ENCODE measurements at regions not wholly inside any gene's neighbourhood (a gene's known extent, or its start where the extent isn't known, plus 50 kb on each side); places are given as distances from the start of the nearest gene placed in this dataset.
A peak's percentile ranks its signal among the peaks of the same experiment; 100 is the strongest.
"Not testable (repeated sequence)": the region's sequence is repeated elsewhere in the genome, so short reads cannot be mapped to it uniquely, and the experiment has no call there.

- no peak for DNase-seq
Measured at GRCh38 chr4:169934794-169935429, 91.3 kb downstream of the MFAP3L start.

DNA sequence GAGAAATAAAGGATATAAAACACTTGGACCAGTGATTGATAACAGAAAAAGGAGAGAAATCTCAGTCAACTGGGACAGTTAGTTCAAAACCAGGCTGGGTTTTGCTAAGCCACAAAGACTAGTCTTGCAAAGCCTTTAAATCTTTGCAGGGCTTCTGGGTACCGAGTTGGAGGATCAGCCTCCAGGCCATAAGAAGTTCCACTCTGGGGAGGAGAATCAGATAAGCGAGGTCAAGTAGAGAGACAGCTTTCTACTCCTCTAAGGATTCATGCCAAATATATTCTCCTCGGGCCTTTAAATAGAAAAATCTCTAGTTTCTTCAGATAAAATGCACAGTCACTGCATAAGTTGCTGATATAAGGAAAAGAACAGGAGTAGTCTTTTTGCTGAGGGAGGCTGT is 92.7 kb downstream of the MFAP3L start:
- intact Hi-C loops (cut with DNase I): no loop called here
- DNase-seq: no peak

More at GRCh38 chr4:169934794-169935429, 91.3 kb downstream of the MFAP3L start:
- intact Hi-C loops (cut with DNase I): no loop called here

GRCh38 chr4:169931964-169932363 is 94.2 kb downstream of the MFAP3L start:
- intact Hi-C loops (cut with DNase I): no loop called here
- no peak for DNase-seq

GRCh38 chr4:169930755-169931154 is 95.4 kb downstream of the MFAP3L start:
- intact Hi-C loops (cut with DNase I); DNase-seq: not testable (repeated sequence)

DNA sequence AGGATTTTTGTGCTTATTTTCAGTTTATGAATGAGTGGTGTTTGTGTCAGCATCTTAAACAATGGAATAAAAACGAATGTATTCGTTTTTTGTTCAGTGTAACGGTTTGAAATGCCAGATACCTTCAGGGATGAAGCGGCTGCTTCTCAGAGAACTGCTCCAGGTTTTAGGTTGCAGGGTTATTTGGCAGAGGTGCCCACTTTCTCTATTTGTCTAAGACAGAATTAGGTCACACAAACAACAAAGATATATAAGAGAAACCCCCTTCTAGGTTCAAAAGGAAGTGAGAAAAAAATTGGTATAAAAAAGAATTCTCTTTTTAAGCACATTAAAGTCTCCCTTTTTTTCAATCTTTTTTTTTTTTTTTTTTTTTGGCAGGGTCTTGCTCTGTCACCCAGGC is 98.9 kb downstream of the MFAP3L start:
- no peak for DNase-seq
- intact Hi-C loops (cut with DNase I): no loop called here

DNA sequence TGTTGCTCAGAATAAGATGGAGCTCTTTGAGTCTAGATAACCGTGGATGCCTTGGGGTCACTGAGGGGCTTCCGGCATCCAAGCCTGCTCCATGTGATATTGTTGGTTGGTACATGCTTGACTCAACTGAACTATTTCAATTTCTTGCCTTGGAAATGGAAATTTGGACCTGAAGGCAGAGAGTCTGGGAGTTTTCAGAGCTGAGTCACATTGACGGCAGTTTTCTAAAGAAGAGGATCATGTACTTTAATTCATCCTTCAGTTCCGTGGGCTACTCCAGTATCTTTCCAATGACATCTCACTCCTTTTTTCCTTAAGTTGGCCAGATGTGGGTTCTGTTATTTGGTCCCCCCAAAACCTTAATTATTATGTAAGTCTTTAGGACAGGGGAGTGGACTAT is 100.5 kb downstream of the MFAP3L start:
- no peak for DNase-seq
- intact Hi-C loops (cut with DNase I): no loop called here

DNA sequence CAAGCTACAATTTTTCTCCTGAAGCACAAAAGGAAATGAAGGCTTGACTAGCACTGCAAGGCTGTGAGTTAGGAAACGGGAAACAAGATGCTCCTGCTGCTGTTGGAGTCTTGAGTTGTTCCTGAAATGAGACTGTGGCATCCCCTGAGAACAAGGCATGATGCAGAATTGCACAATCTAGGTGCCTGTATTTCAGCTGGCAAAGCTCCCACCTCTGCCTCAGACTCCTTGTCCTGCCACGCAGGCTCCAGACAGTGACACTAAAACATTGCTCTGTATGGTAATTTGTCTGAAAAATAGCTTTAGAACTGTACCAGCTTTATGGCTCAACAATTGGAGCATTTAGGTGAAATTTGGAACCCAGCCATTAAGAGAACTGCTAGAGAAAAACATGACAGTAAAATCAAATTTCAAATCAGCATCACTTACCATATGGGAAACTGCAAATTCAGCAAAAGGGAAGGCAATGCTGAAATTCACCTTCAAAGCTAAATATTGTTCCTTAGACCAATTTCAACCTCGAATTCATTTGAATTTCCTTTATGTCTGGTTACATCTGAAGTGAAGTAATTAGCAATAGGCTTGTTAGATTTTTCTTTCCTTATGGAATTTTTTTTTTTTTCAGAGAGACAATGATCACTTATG is 103.4 kb downstream of the MFAP3L start:
- intact Hi-C loops (cut with DNase I): no loop called here
- DNase-seq: peak in 5 of 10 donors; percentile 17 to 69 (median 42)

- no peak for DNase-seq
- intact Hi-C loops (cut with DNase I): no loop called here
Measured at GRCh38 chr4:169921732-169922131, 104.5 kb downstream of the MFAP3L start.

- intact Hi-C loops (cut with DNase I): no loop called here
- DNase-seq: no peak
Measured at GRCh38 chr4:169921237-169921636, 105.0 kb downstream of the MFAP3L start.

DNA sequence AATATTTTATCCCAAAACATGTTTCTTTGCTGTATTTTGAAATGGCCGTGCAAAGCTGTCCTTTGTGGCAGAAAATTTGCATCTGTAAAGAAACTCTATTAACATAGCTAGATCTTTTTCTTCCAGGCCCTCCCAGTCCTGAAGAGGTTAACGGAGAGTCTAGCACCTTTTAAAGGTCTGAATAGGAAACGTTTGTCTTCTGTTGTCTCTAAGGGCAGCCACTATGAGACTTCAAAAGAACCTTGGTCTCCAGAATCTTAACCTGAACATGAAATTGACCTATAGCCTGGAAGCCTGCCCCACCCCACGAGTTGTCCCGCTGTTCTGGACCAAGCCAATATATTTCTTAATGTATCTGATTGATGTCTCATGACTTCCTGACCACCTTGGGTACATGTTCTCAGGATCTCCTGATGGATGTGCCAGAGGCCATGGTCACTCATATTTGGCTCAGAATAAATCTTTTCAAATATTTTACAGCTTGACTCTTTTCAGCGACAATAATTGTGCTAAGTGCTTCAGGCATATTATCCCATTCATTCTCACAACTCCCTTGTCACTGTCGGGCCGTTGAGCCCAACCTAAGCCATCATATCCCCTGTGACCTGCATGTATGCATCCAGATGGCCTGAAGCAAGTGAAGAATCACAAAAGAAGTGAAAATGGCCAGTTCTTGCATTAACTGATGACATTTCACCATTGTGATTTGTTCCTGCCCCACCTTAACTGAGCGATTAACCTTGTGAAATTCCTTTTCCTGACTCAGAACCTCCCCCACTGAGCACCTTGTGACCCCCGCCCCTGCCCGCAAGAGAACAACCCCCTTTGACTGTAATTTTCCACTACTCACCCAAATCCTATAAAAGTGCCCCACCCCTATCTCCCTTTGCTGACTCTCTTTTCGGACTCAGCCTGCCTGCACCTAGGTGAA is 106.7 kb downstream of the MFAP3L start:
- DNase-seq: not testable (repeated sequence)

DNA sequence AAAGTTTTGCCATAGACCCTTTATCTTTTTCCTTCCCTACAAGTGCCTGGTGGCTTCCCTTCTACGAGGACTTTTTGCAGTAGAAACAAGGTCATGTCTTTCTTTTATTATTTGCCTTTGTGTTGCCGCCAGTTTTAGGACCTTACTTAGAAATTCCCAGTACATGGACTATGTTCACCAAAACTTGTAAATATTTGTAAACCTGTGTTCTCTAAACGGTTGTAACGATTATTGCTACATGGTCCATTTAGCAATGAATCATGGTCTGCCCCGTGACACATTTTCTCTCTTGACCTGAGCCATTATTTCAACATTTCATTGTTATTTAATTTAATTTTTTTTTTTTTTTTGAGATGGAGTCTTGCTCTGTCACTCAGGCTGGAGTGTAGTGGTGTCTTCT is 110.7 kb downstream of the MFAP3L start:
- DNase-seq: no peak
- intact Hi-C loops (cut with DNase I): no loop called here

More for the DNA sequence above, 106.7 kb downstream of the MFAP3L start:
- intact Hi-C loops (cut with DNase I): not testable (repeated sequence)

DNA sequence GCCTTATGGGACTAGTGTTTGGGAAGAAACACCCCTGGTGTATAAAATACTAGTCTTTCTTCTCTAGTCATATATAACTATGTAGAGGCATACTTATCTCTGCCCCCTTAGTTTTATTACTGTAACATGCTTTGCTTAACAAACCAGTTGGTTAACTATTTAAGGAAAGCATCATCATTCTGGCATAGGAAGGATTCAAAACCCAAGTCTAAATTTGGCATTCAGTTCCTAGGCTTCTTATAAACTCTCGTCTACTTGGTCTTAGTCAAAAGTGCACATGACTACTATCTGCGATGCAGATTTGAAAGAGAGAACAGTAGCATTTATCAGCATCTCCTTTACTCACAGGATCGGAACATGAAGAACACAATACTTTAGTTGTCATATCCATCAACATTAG is 111.3 kb downstream of the MFAP3L start:
- DNase-seq: no peak
- intact Hi-C loops (cut with DNase I): no loop called here

- DNase-seq: no peak
- intact Hi-C loops (cut with DNase I): no loop called here
Measured at GRCh38 chr4:169912996-169913395, 113.2 kb downstream of the MFAP3L start.

GRCh38 chr4:169909897-169910296 is 116.3 kb downstream of the MFAP3L start:
- no peak for DNase-seq
- intact Hi-C loops (cut with DNase I): no loop called here

- no peak for DNase-seq
- intact Hi-C loops (cut with DNase I): no loop called here
Measured at GRCh38 chr4:169909479-169909878, 116.7 kb downstream of the MFAP3L start.

DNA sequence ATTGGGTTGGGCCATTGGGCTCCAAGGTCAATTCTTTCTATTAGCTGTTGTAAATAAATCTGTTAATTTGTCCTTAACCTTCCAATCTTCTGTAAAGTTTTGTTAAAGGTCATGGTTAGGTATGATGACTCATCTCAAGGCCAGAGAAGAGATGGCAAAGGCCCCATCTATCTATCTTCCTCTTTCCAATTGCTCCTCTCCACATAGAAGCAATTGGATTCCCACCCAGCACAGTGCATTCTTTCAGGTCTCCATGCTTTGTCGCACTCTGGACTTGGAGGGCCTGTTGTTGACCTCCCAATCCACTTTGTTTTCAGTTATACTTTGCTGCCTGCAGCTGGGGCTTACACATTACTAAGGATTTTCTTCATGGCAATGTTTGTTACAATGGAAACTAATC is 118.5 kb downstream of the MFAP3L start:
- intact Hi-C loops (cut with DNase I): no loop called here
- DNase-seq: no peak

DNA sequence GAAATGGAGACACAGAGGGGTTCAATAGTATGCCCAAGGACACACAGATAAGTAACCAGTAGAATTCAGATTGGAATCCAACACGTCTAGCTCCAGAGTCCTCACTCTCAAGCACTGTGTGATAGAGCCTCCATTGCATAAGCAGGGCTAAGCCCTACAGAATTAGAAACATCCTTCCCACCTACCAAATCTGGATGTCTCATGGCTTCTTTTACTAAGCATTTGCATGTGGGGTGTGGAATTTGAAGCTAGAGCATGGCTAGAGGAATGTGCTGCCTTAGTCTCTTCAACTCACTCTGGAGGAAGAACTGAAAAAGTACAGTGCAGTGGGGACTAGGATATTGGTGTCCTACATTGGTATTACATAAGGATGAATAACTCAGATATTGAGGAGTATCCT is 119.4 kb downstream of the MFAP3L start:
- DNase-seq: no peak
- intact Hi-C loops (cut with DNase I): no loop called here

GRCh38 chr4:169906104-169906503 is 120.1 kb downstream of the MFAP3L start:
- intact Hi-C loops (cut with DNase I): no loop called here
- no peak for DNase-seq

- intact Hi-C loops (cut with DNase I): loop anchor here (2.0 kb wide), 1 partner anchor 146 kb away; no protein-coding TSS in a partner anchor
Measured at GRCh38 chr4:169902658-169903345, 123.4 kb downstream of the MFAP3L start.

DNA sequence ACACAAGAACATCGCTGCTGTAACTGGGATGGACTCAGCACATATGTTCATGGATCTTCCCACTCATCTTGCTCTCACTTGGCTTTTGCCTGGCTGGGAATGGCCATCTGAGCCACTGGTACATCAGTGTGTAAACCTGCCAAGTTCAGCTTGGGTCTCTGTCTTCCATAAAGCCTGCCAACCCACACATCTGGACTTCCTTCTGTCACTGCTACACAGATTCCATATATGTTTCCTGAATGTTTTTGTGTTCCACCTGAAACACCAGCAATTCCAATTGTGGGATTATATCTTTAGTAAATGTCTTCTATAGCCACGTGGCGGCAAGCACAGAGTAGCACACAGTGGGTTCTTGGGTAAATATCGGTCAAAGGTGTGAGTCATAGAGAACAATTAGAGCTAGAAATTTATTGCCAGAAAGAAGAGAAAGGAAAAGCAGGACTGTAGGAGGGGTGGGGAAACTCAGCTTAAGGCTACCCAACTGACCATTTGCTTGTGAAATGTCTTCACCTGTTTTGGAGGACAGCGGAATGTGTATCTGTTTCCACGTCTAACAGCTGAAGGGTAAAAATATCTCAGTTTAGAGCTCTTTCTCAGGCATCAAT is 125.9 kb downstream of the MFAP3L start:
- intact Hi-C loops (cut with DNase I): no loop called here
- no peak for DNase-seq

More at GRCh38 chr4:169902658-169903345, 123.4 kb downstream of the MFAP3L start:
- DNase-seq: peak in 1 of 10 donors; percentile 19

Measured in posterior cingulate gyrus (tissue), 11 donors.